HepG2 (cell line): ENCODE measurements at regions not wholly inside any gene's neighbourhood (a gene's known extent, or its start where the extent isn't known, plus 50 kb on each side); places are given as distances from the start of the nearest gene placed in this dataset.

Experiments
- BCL3 ChIP-seq: sonication (generic); formaldehyde crosslinking; IDR thresholded peaks from 2 replicates; pipeline ENCODE4 v1.5.1; 2020; ENCODE audit warnings: mild to moderate bottlenecking, missing genetic modification reagents, moderate library complexity
- CCAR2 ChIP-seq: fragments of 200-400 bp; formaldehyde crosslinking; optimal IDR thresholded peaks from 2 replicates; pipeline ENCODE3; 2018; ENCODE audit warnings: low read depth, mild to moderate bottlenecking, low read length, moderate library complexity
- DRAP1 ChIP-seq: IDR thresholded peaks from 2 replicates; pipeline ENCODE4 v1.6.1; 2016; ENCODE audit warnings: missing genetic modification reagents, missing compliant biosample characterization
- FOXJ3 ChIP-seq: sonication (generic); formaldehyde crosslinking; IDR thresholded peaks from 2 replicates; pipeline ENCODE4 v1.4.0; 2020; ENCODE audit warnings: missing genetic modification reagents, mild to moderate bottlenecking, borderline replicate concordance
- HNRNPUL1 ChIP-seq: fragments of 200-400 bp; formaldehyde crosslinking; IDR thresholded peaks from 2 replicates; pipeline ENCODE4 v1.6.1; 2017; ENCODE audit warnings: low read depth, mild to moderate bottlenecking, low read length, moderate library complexity
- HOMEZ ChIP-seq: IDR thresholded peaks from 2 replicates; pipeline ENCODE4 v1.6.1; 2016; ENCODE audit warnings: low read depth
- MTF2 ChIP-seq: sonication (generic); formaldehyde crosslinking; IDR thresholded peaks from 2 replicates; pipeline ENCODE4 v1.5.0; 2020; ENCODE audit warnings: missing genetic modification reagents, borderline replicate concordance
- MXD1 ChIP-seq: sonication (generic); formaldehyde crosslinking; IDR thresholded peaks from 2 replicates; pipeline ENCODE4 v1.4.0; 2020; ENCODE audit warnings: mild to moderate bottlenecking, missing genetic modification reagents
- MXD3 ChIP-seq: IDR thresholded peaks from 2 replicates; pipeline ENCODE4 v1.6.1; 2016; ENCODE audit warnings: mild to moderate bottlenecking, missing biosample characterization, missing genetic modification reagents
- PAWR ChIP-seq: sonication (generic); formaldehyde crosslinking; IDR thresholded peaks from 2 replicates; pipeline ENCODE4 v1.4.0; 2020; ENCODE audit warnings: missing genetic modification reagents, mild to moderate bottlenecking, borderline replicate concordance
- RBFOX2 ChIP-seq: fragments of 200-400 bp; formaldehyde crosslinking; IDR thresholded peaks from 2 replicates; pipeline ENCODE4 v1.6.1; 2017; ENCODE audit warnings: low read depth, mild to moderate bottlenecking, low read length
- RBM39 ChIP-seq: fragments of 200-400 bp; formaldehyde crosslinking; IDR thresholded peaks from one replicate; pipeline ENCODE4 v1.6.1; 2018; ENCODE audit warnings: antibody characterized with exemption, mild to moderate bottlenecking, low read depth, low read length; ENCODE audit not compliant: poor library complexity, severe bottlenecking
- RFXAP ChIP-seq: sonication (generic); formaldehyde crosslinking; IDR thresholded peaks from 2 replicates; pipeline ENCODE4 v1.4.0; 2020; ENCODE audit warnings: missing genetic modification reagents, borderline replicate concordance
- SIN3A ChIP-seq: IDR thresholded peaks from 2 replicates; pipeline ENCODE4 v1.6.1; 2011; ENCODE audit warnings: low read depth, mild to moderate bottlenecking, control low read depth, low read length, borderline replicate concordance
- TGIF2 ChIP-seq: IDR thresholded peaks from 2 replicates; pipeline ENCODE4 v1.6.1; 2016; ENCODE audit warnings: control low read depth, missing compliant biosample characterization
- XRCC5 ChIP-seq: fragments of 200-400 bp; formaldehyde crosslinking; optimal IDR thresholded peaks from 2 replicates; pipeline ENCODE3; 2017; ENCODE audit warnings: mild to moderate bottlenecking, low read length
- ZBTB25 ChIP-seq: IDR thresholded peaks from 2 replicates; pipeline ENCODE4 v1.6.1; 2018; ENCODE audit warnings: missing genetic modification reagents
- ZNF256 ChIP-seq: sonication (generic); formaldehyde crosslinking; conservative IDR thresholded peaks from 2 replicates; pipeline ENCODE4 v1.4.0; 2020; ENCODE audit warnings: missing genetic modification reagents
- ZNF296 ChIP-seq: sonication (generic); formaldehyde crosslinking; conservative IDR thresholded peaks from 2 replicates; pipeline ENCODE4 v1.5.0; 2020; ENCODE audit warnings: mild to moderate bottlenecking, missing genetic modification reagents
- ZNF3 ChIP-seq: IDR thresholded peaks from 2 replicates; pipeline ENCODE4 v1.7.0; 2017; ENCODE audit warnings: inconsistent platforms
- ZNF317 ChIP-seq: sonication (generic); formaldehyde crosslinking; IDR thresholded peaks from 2 replicates; pipeline ENCODE4 v1.5.0; 2020; ENCODE audit warnings: mild to moderate bottlenecking, missing genetic modification reagents
- ZNF33B ChIP-seq: sonication (generic); formaldehyde crosslinking; IDR thresholded peaks from 2 replicates; pipeline ENCODE4 v1.5.1; 2020; ENCODE audit warnings: mild to moderate bottlenecking, missing genetic modification reagents
- ZNF615 ChIP-seq: sonication (generic); formaldehyde crosslinking; IDR thresholded peaks from 2 replicates; pipeline ENCODE4 v1.5.0; 2020; ENCODE audit warnings: mild to moderate bottlenecking, missing genetic modification reagents, borderline replicate concordance
- ZNF782 ChIP-seq: sonication (generic); formaldehyde crosslinking; IDR thresholded peaks from 2 replicates; pipeline ENCODE4 v1.4.0; 2020; ENCODE audit warnings: missing genetic modification reagents, mild to moderate bottlenecking, borderline replicate concordance
- ZNF816 ChIP-seq: sonication (generic); formaldehyde crosslinking; IDR thresholded peaks from 2 replicates; pipeline ENCODE4 v1.8.0; 2022; ENCODE audit warnings: missing genetic modification reagents, mild to moderate bottlenecking, borderline replicate concordance
- ZNF883 ChIP-seq: sonication (generic); formaldehyde crosslinking; IDR thresholded peaks from 2 replicates; pipeline ENCODE4 v1.5.1; 2020; ENCODE audit warnings: mild to moderate bottlenecking, missing genetic modification reagents; ENCODE audit errors: not compliant biosample characterization

GRCh38 chr2:67057901-67058703, 339.0 kb upstream of the ETAA1 start (continued):
- TF ChIP-seq ZNF883 (CRISPR knock-in tag), result no peak
- no peak for TF ChIP-seq HNRNPUL1
- TF ChIP-seq MXD3 (CRISPR knock-in tag), result no peak
- TF ChIP-seq ZNF317, result no peak
- TF ChIP-seq ZNF256 (CRISPR knock-in tag), result no peak
- no peak for TF ChIP-seq RBFOX2
- no peak for TF ChIP-seq SIN3A
- no peak for TF ChIP-seq ZNF782 (CRISPR knock-in tag)
- no peak for TF ChIP-seq ZNF33B (CRISPR knock-in tag)
- no peak for TF ChIP-seq BCL3
- TF ChIP-seq FOXJ3 (CRISPR knock-in tag), result peak; percentile 71; the same call in 1 of the 2 replicates
- TF ChIP-seq CCAR2, result no peak
- TF ChIP-seq ZNF296 (CRISPR knock-in tag), result no peak
- no peak for TF ChIP-seq DRAP1
- 0 out of 2 replicates have a peak, but pooled peaks have one; percentile 36 for TF ChIP-seq HOMEZ (CRISPR knock-in tag)
- no peak for TF ChIP-seq ZNF816 (CRISPR knock-in tag)
- no peak for TF ChIP-seq XRCC5
- TF ChIP-seq ZNF3 (CRISPR knock-in tag), result peak; percentile 49; the same call in 1 of the 2 replicates
- no peak for TF ChIP-seq RFXAP (CRISPR knock-in tag)
- TF ChIP-seq ZBTB25 (CRISPR knock-in tag), result peak; percentile 73; the same call in 1 of the 2 replicates
- no peak for TF ChIP-seq TGIF2 (CRISPR knock-in tag)
- TF ChIP-seq ZNF615, result no peak
- no peak for TF ChIP-seq RBM39
- no peak for TF ChIP-seq MXD1 (CRISPR knock-in tag)
- TF ChIP-seq PAWR, result no peak
- no peak for TF ChIP-seq MTF2 (CRISPR knock-in tag)
